Pancreas (tissue), 10 donors: ENCODE measurements at regions not wholly inside any gene's neighbourhood (a gene's known extent, or its start where the extent isn't known, plus 50 kb on each side); places are given as distances from the start of the nearest gene placed in this dataset.

Source experiments
- ATAC-seq, 4 donors: fragments of 200-7000 bp; cut with Tn5 transposase; one replicate each; pipeline versions ENCODE4 v1.8.0 to v1.9.1; 2020; ENCODE audit warnings: mild to moderate bottlenecking in 4 of 4, moderate library complexity in 4 of 4
- DNase-seq, 6 donors: peaks; one replicate each; pipeline ENCODE4 v3.0.0-alpha.2; 2020
- FAIRE-seq: peaks from 2 replicates; lab custom pipeline; 2012; peaks lifted over from hg19 to GRCh38; lab: Jason Lieb, UNC
- H3K27ac ChIP-seq, 4 donors: fragments of 200-600 bp; sonication (generic); 1 replicate in 3 of 4; 2 replicates in 1 of 4; pipeline versions ENCODE4 v1.5.0 to v1.8.0; 2020
- H3K27me3 ChIP-seq, 4 donors: fragments of 200-600 bp; one replicate each; pipeline ENCODE4 v1.8.0; 2021
- H3K36me3 ChIP-seq, 3 donors: fragments of 200-600 bp; sonication (generic) in 1 of 3; one replicate each; pipeline versions ENCODE4 v1.5.0 to v1.8.0; 2020 to 2021
- H3K4me1 ChIP-seq, 3 donors: fragments of 200-600 bp; one replicate each; pipeline ENCODE4 v1.8.0; 2021
- H3K4me3 ChIP-seq, 4 donors: fragments of 200-600 bp; sonication (generic) in 2 of 4; one replicate each; pipeline versions ENCODE4 v1.5.0 to v1.8.0; 2020 to 2021
- H3K9me3 ChIP-seq, 4 donors: fragments of 200-600 bp; one replicate each; pipeline ENCODE4 v1.8.0; 2021
- CTCF ChIP-seq, 4 donors: fragments of 200-600 bp; sonication (generic) in 3 of 4; IDR thresholded peaks; one replicate each; pipeline versions ENCODE4 v1.5.0 to v1.8.0; 2021; ENCODE audit warnings: antibody characterized with exemption in 4 of 4
- WGBS, 2 donors: extraction: QIAGEN DNeasy Blood & Tissue Kit; methylation state at CpG; one replicate each; pipeline ENCODE4 v1.1.7; 2013; 5-methylcytosine and 5-hydroxymethylcytosine counted together
- intact Hi-C, 3 donors: fragments of 100-400 bp; cut with DNase I; formaldehyde crosslinking; loops; one replicate each; pipeline versions ENCODE4 v1.11.1 to v1.14.2; 2022
- donor health status: healthy with polysubstance abuse.
- donor health status: DM: no; HTN: no; CAD: no; lungs with moderate emphysema.
- donor health status: DM: no; HTN: no; CAD: no.
- donor health status: control.
- donor health status: control.
- donor health status: Bipolar disorder and iron deficiency.
- donor health status: DM: yes; HTN: yes; CAD: no.
- donor health status: DM: no; HTN: no; CAD: no.
- donor health status: DM: no; HTN: no; CAD: no.
- donor health status: DM: yes; HTN: yes; CAD: no.

GRCh38 chr3:190204200-190204599 is 83.5 kb upstream of the P3H2 start:
- no peak for DNase-seq
- H3K27ac ChIP-seq, result no peak overlapping the region
- 86 to 92% methylated on average over 3 of the region's 3 CpGs for WGBS, 2 donors
- no peak overlapping the region for H3K4me3 ChIP-seq
- H3K4me1 ChIP-seq, result peaks cover 0 to 3% (median 0%) of the 10 kb centered on the region in 3 donors
- no peaks in the 10 kb centered on the region for H3K27me3 ChIP-seq
- FAIRE-seq, result no peak
- TF ChIP-seq CTCF (IDR thresholded peaks at IDR 0.05), result no peak
- H3K36me3 ChIP-seq, result no peaks in the 10 kb centered on the region
- ATAC-seq, result no peak
- H3K9me3 ChIP-seq, result no peaks in the 10 kb centered on the region
- intact Hi-C loops, result no loop called here

- H3K9me3 ChIP-seq, result no peaks in the 10 kb centered on the region
- intact Hi-C loops, result loop anchor here in 2 of 3 donors (10.0 kb wide), 1 partner anchor 233 kb away; no protein-coding TSS in a partner anchor
- 87 to 91% methylated on average over 3 of the region's 3 CpGs for WGBS, 2 donors
- ATAC-seq (no peak), FAIRE-seq (no peak), DNase-seq (no peak)
- no peak overlapping the region for H3K27ac ChIP-seq
- no peak for TF ChIP-seq CTCF (IDR thresholded peaks at IDR 0.05)
- H3K4me3 ChIP-seq, result no peak overlapping the region
- H3K27me3 ChIP-seq, result no peaks in the 10 kb centered on the region
- peaks cover 0 to 3% (median 0%) of the 10 kb centered on the region in 3 donors for H3K4me1 ChIP-seq
- H3K36me3 ChIP-seq, result no peaks in the 10 kb centered on the region
Observed at GRCh38 chr3:190197346-190197763, 76.7 kb upstream of the P3H2 start.

GRCh38 chr3:190194506-190194905 is 73.8 kb upstream of the P3H2 start:
- no peak overlapping the region for H3K27ac ChIP-seq
- TF ChIP-seq CTCF (IDR thresholded peaks at IDR 0.05), result no peak
- H3K27me3 ChIP-seq, result peaks cover 0 to 1% (median 0%) of the 10 kb centered on the region in 4 donors
- no peaks in the 10 kb centered on the region for H3K4me1 ChIP-seq
- H3K9me3 ChIP-seq, result no peaks in the 10 kb centered on the region
- H3K36me3 ChIP-seq, result no peaks in the 10 kb centered on the region
- H3K4me3 ChIP-seq, result no peak overlapping the region
- no peak for DNase-seq
- 73 to 89% methylated on average over 3 of the region's 3 CpGs for WGBS, 2 donors
- no peak for ATAC-seq
- no peak for FAIRE-seq
- intact Hi-C loops, result loop anchor here in 2 of 3 donors (10.0 kb wide), 1 partner anchor 230 kb away; no protein-coding TSS in a partner anchor

GRCh38 chr3:190193210-190193609 is 72.5 kb upstream of the P3H2 start:
- no peaks in the 10 kb centered on the region for H3K4me1 ChIP-seq
- H3K27ac ChIP-seq, result no peak overlapping the region
- no peaks in the 10 kb centered on the region for H3K36me3 ChIP-seq
- no peak overlapping the region for H3K4me3 ChIP-seq
- no peak for TF ChIP-seq CTCF (IDR thresholded peaks at IDR 0.05)
- H3K27me3 ChIP-seq, result peaks cover 0 to 3% (median 0%) of the 10 kb centered on the region in 4 donors
- DNase-seq (no peak), FAIRE-seq (no peak), ATAC-seq (no peak)
- 67 to 69% methylated on average over 4 of the region's 4 CpGs for WGBS, 2 donors
- H3K9me3 ChIP-seq, result no peaks in the 10 kb centered on the region
- intact Hi-C loops, result loop anchor here in 2 of 3 donors (10.0 kb wide), 1 partner anchor 228 kb away; no protein-coding TSS in a partner anchor

- no peak for TF ChIP-seq CTCF (IDR thresholded peaks at IDR 0.05)
- ATAC-seq (no peak), FAIRE-seq (no peak), DNase-seq (no peak)
- Histone ChIP-seq H3K9me3 (no peaks in the 10 kb centered on the region), H3K27ac (no peak overlapping the region), H3K27me3 (peaks cover 0 to 3% (median 0%) of the 10 kb centered on the region in 4 donors), H3K36me3 (no peaks in the 10 kb centered on the region), H3K4me3 (no peak overlapping the region), H3K4me1 (no peaks in the 10 kb centered on the region)
- WGBS, 2 donors, result 78 to 91% methylated on average over 2 of the region's 2 CpGs
- intact Hi-C loops, result loop anchor here in 2 of 3 donors (10.0 kb wide), 1 partner anchor 228 kb away; no protein-coding TSS in a partner anchor
Observed at GRCh38 chr3:190192739-190193138, 72.0 kb upstream of the P3H2 start.
